Subcutaneous abdominal adipose tissue (tissue), 5 donors: ENCODE measurements at regions not wholly inside any gene's neighbourhood (a gene's known extent, or its start where the extent isn't known, plus 50 kb on each side); places are given as distances from the start of the nearest gene placed in this dataset.

Source experiments
- H3K27ac ChIP-seq: one replicate; pipeline ENCODE4 v1.7.0; 2013; ENCODE audit warnings: low read depth, mild to moderate bottlenecking, inconsistent platforms, low read length, moderate library complexity
- H3K27me3 ChIP-seq, 5 donors: one replicate each; pipeline ENCODE4 v1.7.0; 2013; ENCODE audit warnings: low read length in 5 of 5, inconsistent platforms in 1 of 5; ENCODE audit not compliant: control insufficient read depth in 5 of 5, insufficient read depth in 4 of 5
- H3K36me3 ChIP-seq, 5 donors: one replicate each; pipeline ENCODE4 v1.7.0; 2013; ENCODE audit warnings: low read length in 5 of 5; ENCODE audit not compliant: control insufficient read depth in 5 of 5, insufficient read depth in 5 of 5
- H3K4me1 ChIP-seq, 5 donors: one replicate each; pipeline ENCODE4 v1.7.0; 2013; ENCODE audit warnings: low read length in 5 of 5, mild to moderate bottlenecking in 3 of 5, moderate library complexity in 1 of 5; ENCODE audit not compliant: control insufficient read depth in 5 of 5, insufficient read depth in 5 of 5
- H3K4me3 ChIP-seq, 5 donors: one replicate each; pipeline ENCODE4 v1.7.0; 2013; ENCODE audit warnings: low read length in 5 of 5, low read depth in 1 of 5
- H3K9ac ChIP-seq, 5 donors: one replicate each; pipeline ENCODE4 v1.7.0; 2013; ENCODE audit warnings: low read length in 5 of 5, mild to moderate bottlenecking in 4 of 5, moderate library complexity in 3 of 5
- H3K9me3 ChIP-seq, 5 donors: one replicate each; pipeline ENCODE4 v1.7.0; 2013; ENCODE audit warnings: low read length in 5 of 5; ENCODE audit not compliant: control insufficient read depth in 5 of 5
- donor health status: healthy.
- donor health status: healthy.
- donor health status: healthy.
- donor health status: healthy.
- donor health status: healthy.

DNA sequence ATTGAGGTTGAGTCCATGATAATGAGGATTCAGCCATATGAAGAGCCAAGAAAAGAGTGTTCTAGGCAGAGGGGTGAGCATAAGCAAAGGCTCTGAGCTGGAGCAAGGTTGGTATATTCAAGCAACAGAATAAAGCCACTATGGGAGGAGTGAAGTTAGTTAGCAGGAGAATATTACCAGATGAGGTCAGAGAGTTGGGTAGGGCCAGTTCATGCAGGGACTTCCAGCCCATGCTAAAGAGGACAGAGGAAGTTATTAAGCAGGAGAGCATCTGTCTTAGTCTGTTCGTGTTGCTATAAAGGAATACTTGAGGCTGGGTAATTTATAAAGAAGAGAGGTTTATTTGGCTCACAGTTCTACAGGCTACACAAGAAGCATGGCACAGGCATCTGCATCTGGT is 57.1 kb upstream of the ATG10 start:
- Histone ChIP-seq H3K4me3 (no peak overlapping the region), H3K9ac (no peak overlapping the region), H3K27me3 (no peaks in the 10 kb centered on the region), H3K9me3 (no peaks in the 10 kb centered on the region), H3K27ac (no peak overlapping the region), H3K4me1 (no peaks in the 10 kb centered on the region), H3K36me3 (no peaks in the 10 kb centered on the region)

DNA sequence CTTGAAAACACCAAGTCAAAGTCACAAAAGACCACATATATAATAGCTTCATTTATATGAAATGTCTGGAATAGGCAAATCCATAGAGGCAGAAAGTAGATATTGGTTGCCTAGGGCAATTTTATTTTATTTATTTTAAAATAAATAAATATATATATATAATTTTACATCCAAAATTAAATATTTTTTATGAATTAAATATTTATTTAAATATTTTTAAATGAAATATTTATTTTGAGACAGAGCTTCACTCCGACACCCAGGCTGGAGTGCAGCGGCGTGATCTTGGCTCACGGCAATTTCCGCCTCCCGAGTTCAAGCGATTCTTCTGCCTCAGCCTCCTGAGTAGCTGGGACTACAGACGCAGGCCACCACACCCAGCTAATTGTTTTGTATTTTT is 58.9 kb upstream of the ATG10 start:
- no peak overlapping the region for H3K9ac ChIP-seq
- no peaks in the 10 kb centered on the region for H3K9me3 ChIP-seq
- no peaks in the 10 kb centered on the region for H3K27me3 ChIP-seq
- no peak overlapping the region for H3K4me3 ChIP-seq
- H3K27ac ChIP-seq, result no peak overlapping the region
- H3K36me3 ChIP-seq, result no peaks in the 10 kb centered on the region
- H3K4me1 ChIP-seq, result peaks cover 0 to 5% (median 0%) of the 10 kb centered on the region in 5 donors

DNA sequence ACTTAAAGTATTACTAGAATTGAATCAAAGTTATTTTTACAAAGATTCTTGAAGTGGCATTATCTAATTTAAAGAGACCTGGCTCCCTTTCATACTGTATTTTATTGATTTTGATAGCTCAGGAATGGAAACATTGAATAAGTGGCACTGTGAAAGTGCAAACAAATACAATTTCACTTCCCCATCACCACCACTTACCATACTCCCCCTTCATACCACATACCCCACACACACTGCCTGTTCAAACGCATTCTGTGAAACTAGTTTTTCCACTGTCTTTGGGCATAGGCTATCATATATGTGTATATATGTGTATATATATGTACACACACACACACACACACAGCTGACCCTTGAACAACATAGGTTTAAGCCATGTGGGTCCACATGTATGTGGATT is 62.1 kb upstream of the ATG10 start:
- Histone ChIP-seq H3K27me3 (no peaks in the 10 kb centered on the region), H3K9ac (no peak overlapping the region), H3K9me3 (no peaks in the 10 kb centered on the region), H3K36me3 (no peaks in the 10 kb centered on the region), H3K27ac (no peak overlapping the region), H3K4me1 (peaks cover 0 to 5% (median 0%) of the 10 kb centered on the region in 5 donors), H3K4me3 (no peak overlapping the region)

DNA sequence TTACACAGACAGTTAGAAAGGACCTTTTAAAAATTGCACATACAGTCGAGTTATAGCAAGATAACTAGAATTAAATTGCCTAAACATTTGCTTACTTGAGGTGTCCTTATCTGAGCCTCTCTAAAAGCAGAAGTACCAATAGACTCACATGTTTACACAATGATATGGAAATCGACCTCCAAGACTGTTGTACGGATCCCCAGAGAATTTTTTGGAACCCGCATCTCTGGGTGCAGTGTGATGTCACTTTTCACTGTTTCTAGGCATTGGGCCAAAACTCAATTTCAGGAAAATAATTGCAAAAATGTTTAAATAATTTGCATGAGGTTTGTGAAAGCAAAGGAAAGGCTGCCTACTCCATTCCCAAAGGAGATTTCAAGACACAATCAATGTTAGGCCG is 63.1 kb upstream of the ATG10 start:
- Histone ChIP-seq H3K4me1 (peaks cover 0 to 5% (median 0%) of the 10 kb centered on the region in 5 donors), H3K36me3 (no peaks in the 10 kb centered on the region), H3K4me3 (no peak overlapping the region), H3K27ac (no peak overlapping the region), H3K27me3 (no peaks in the 10 kb centered on the region), H3K9ac (no peak overlapping the region), H3K9me3 (no peaks in the 10 kb centered on the region)

DNA sequence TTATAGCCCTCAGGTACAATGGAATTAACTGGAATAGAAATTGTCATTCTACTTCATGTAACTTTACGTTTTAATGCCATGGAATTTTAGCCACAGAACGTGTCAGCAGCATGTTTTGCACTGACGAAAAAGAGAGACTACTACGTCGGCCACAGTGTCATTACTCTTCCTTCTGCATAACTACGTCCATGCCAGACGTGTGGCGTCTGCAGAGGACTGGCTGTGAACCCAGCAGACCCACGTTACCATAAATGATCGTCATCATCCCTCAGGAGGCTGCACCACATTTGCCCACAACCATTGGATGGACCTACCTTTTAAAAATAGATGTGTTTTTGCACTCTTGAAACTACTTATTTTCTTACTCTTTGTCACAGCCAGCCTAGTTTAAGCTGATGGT is 63.8 kb upstream of the ATG10 start:
- H3K27ac ChIP-seq, result no peak overlapping the region
- H3K4me1 ChIP-seq, result peaks cover 0 to 5% (median 0%) of the 10 kb centered on the region in 5 donors
- H3K4me3 ChIP-seq, result no peak overlapping the region
- no peaks in the 10 kb centered on the region for H3K9me3 ChIP-seq
- no peaks in the 10 kb centered on the region for H3K27me3 ChIP-seq
- H3K9ac ChIP-seq, result no peak overlapping the region
- no peaks in the 10 kb centered on the region for H3K36me3 ChIP-seq

DNA sequence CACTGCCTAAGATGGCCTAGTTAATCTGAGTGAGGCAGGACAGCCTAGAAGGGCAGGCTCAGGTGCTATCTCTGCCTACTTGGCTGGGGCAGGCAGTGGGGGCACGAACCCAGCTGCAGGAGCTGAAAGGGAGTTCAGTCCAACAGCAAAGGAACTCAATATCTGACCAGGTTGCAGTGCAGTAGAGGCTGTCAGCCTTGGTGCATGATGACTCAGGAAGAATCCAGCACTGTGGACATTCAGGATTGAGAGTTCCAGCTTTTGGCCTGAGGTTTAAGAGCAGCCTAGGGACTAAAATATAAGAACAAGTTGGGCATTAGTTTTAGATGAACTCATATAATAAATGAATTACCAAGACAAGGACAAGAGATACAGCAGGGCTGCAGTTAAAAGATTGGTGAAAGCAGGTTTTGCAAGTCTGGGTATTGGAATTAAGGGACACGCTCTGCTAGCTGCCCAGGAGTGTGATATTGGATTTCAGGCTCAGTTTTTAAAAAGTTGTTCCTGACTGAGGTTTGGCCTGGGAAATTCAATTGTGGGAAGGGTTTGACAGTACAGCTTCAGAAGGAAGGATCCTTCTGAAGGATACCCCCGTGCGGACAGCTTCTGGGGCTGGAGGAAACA is 64.7 kb upstream of the ATG10 start:
- Histone ChIP-seq H3K9ac (no peak overlapping the region), H3K4me1 (peaks cover 0 to 5% (median 0%) of the 10 kb centered on the region in 5 donors), H3K27me3 (no peaks in the 10 kb centered on the region), H3K36me3 (no peaks in the 10 kb centered on the region), H3K4me3 (no peak overlapping the region), H3K9me3 (no peaks in the 10 kb centered on the region), H3K27ac (no peak overlapping the region)

DNA sequence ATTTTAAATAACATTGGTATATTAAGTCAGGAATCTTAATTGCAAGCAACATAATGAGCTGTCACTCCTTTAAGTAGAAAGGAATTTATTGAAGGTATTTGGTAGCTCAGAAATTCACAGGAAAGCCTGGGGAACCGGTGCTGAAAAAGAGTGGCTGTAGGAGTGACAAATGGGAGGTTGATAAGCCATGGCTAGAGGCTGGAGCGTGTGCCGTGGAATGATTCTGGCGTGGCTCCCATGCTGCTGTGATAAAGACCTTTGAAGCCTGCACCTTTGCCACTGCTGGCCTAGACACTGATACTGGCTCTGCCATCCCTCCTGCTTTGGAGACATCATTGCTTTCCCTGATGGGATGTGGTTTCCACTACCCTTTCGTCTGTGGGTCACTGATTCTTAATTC is 65.7 kb upstream of the ATG10 start:
- H3K36me3 ChIP-seq, result no peaks in the 10 kb centered on the region
- H3K9ac ChIP-seq, result no peak overlapping the region
- no peaks in the 10 kb centered on the region for H3K27me3 ChIP-seq
- peaks cover 0 to 5% (median 0%) of the 10 kb centered on the region in 5 donors for H3K4me1 ChIP-seq
- H3K9me3 ChIP-seq, result peaks cover 0 to 4% (median 0%) of the 10 kb centered on the region in 5 donors
- H3K27ac ChIP-seq, result no peak overlapping the region
- H3K4me3 ChIP-seq, result no peak overlapping the region

DNA sequence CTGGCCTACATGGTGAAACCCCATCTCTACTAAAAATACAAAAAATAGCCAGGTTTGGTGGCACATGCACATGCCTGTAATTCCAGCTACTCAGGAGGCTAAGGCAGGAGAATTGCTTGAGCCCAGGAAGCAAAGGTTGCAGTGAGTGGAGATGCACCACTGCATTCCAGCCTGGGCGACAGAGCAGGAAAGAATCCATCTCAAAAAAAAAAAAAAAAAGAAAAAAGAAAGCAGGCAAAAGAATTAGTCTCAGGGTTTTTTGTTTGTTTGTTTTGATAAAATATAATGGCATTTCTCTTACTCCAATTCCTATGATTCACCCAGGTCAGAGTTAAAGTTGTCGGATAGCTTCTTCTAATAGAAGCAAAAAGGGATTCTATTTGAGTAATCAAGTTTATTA is 67.0 kb upstream of the ATG10 start:
- no peak overlapping the region for H3K4me3 ChIP-seq
- H3K9me3 ChIP-seq, result peaks cover 0 to 4% (median 0%) of the 10 kb centered on the region in 5 donors
- H3K9ac ChIP-seq, result no peak overlapping the region
- no peak overlapping the region for H3K27ac ChIP-seq
- peaks cover 0 to 5% (median 0%) of the 10 kb centered on the region in 5 donors for H3K4me1 ChIP-seq
- H3K36me3 ChIP-seq, result no peaks in the 10 kb centered on the region
- no peaks in the 10 kb centered on the region for H3K27me3 ChIP-seq

DNA sequence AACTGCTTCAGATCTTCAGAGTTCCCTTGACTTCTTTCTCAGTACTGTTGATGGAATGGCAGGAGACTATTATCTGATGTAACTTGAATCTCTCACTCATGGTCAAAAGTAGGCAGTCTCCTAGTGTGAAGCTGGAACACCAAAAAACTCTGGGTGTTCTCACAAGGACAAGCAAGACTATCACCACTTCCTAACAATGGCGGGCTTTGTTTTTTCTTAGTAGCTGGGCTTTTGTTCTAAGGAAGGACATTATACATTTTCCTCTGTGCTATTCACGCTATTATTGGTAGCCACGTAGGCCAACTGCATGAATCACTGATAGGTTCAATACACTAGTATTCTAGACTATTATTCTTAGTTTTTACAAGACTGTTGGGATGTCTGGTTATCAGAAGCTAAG is 67.7 kb upstream of the ATG10 start:
- no peak overlapping the region for H3K27ac ChIP-seq
- no peak overlapping the region for H3K4me3 ChIP-seq
- no peak overlapping the region for H3K9ac ChIP-seq
- no peaks in the 10 kb centered on the region for H3K36me3 ChIP-seq
- peaks cover 0 to 5% (median 0%) of the 10 kb centered on the region in 5 donors for H3K4me1 ChIP-seq
- peaks cover 0 to 4% (median 0%) of the 10 kb centered on the region in 5 donors for H3K9me3 ChIP-seq
- H3K27me3 ChIP-seq, result no peaks in the 10 kb centered on the region

DNA sequence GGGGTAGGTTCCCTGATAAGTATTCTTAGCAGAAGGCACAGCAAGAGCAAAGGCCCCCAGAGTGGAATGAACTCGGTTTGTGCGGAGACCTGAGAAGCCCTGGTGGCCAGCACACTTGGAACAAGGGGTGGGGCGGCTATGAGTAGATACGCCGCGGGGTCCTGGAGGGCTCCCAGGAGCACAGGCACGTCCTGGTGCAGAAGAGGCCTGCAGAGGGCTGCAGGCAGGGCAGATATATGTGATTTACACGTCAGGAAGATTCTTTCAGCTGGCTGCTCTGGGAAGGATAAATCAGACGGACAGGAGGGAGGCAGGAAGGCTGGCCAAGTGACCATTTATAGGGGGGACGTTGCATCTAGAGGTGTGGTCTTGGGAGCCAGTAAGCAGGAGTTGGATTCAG is 70.2 kb upstream of the ATG10 start:
- Histone ChIP-seq H3K9me3 (peaks cover 0 to 4% (median 0%) of the 10 kb centered on the region in 5 donors), H3K27ac (no peak overlapping the region), H3K36me3 (no peaks in the 10 kb centered on the region), H3K4me1 (no peaks in the 10 kb centered on the region), H3K27me3 (no peaks in the 10 kb centered on the region), H3K4me3 (no peak overlapping the region), H3K9ac (no peak overlapping the region)
